HG02642 (cell line): ENCODE measurements at regions not wholly inside any gene's neighbourhood (a gene's known extent, or its start where the extent isn't known, plus 50 kb on each side); places are given as distances from the start of the nearest gene placed in this dataset.

Experiments used
- ATAC-seq: cut with Tn5 transposase; IDR thresholded peaks from one replicate; pipeline ENCODE4 v1.9.1; 2021; ENCODE audit warnings: mild to moderate bottlenecking; ENCODE audit not compliant: unreplicated experiment, poor library complexity

GRCh38 chr6:76719449-76719848 is 647.0 kb upstream of the IMPG1 start:
- no peak for ATAC-seq

DNA sequence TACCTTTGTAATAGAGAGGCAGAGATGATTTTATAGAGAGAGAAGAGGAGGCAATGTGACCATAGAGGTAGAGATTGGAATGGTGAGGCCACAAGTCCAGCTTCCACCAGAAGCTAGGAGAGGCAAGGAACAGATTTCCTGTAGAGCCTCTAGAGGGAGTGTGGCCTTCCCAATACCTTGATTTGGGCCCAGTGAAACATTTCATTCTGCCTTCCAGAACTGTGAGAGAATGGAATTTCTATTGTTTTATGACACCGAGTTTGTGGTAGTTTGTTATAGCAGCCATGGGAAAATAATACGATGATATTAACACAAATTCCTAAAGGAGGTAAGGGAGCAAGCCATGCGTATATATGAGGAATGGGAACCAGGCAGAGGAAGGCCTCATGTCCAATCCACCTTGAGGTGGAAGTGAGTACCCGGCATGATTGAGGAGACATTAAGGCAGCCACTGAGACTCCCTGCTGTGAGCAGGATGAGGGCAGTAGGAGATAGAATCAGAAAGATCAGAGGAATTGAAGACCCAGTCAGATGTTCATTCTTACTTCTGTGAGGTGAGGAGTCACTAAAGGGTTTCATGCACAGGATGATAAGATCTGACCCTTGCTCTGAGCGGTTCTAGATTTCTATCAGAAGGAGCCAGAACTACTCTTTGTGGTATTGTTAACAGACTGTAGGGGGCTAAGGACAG is 636.3 kb upstream of the IMPG1 start:
- no peak for ATAC-seq

DNA sequence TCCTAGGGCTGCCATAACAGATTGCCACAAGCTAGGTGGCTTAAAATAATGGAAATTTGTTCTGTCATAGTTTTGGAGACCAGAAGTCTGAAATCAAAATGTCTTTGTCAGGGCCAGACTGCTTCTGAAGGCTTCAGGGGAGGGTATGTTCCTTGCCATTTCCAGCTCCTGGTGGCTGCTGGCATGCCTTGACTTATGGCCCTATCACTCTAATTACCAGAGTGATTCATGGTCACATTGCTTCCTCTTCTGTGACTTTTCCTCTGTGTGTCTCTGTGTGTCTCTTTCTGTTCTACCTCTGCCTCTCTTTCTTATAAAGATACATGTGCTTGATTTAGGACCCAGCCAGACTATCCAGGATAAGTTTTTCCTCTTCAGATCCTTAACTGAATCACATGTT is 635.2 kb upstream of the IMPG1 start:
- ATAC-seq: no peak

GRCh38 chr6:76706631-76707030 is 634.2 kb upstream of the IMPG1 start:
- ATAC-seq: no peak

GRCh38 chr6:76706086-76706485 is 633.6 kb upstream of the IMPG1 start:
- no peak for ATAC-seq

- ATAC-seq: no peak
Observed at GRCh38 chr6:76703786-76704185, 631.3 kb upstream of the IMPG1 start.

DNA sequence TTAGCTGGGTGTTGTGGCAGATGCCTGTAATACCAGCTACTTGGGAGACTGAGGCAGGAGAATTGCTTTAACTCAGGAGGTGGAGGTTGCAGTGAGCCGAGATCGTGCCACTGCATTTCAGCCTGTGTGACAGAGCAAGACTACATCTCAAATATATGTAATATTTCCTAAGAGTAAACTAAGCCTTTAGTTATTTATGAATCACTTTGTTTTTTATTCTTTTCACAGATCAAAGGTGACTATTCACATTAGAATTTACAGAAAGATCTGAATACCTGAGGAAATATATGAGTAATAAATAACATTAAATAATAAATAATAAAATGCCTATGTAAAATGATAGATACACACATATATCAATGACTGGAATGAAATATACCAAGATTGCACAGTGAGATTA is 630.8 kb upstream of the IMPG1 start:
- ATAC-seq: no peak

- ATAC-seq: no peak
Observed at GRCh38 chr6:76702187-76702586, 629.7 kb upstream of the IMPG1 start.

GRCh38 chr6:76701610-76702009 is 629.1 kb upstream of the IMPG1 start:
- ATAC-seq: no peak

GRCh38 chr6:76697585-76697984 is 625.1 kb upstream of the IMPG1 start:
- ATAC-seq: no peak

DNA sequence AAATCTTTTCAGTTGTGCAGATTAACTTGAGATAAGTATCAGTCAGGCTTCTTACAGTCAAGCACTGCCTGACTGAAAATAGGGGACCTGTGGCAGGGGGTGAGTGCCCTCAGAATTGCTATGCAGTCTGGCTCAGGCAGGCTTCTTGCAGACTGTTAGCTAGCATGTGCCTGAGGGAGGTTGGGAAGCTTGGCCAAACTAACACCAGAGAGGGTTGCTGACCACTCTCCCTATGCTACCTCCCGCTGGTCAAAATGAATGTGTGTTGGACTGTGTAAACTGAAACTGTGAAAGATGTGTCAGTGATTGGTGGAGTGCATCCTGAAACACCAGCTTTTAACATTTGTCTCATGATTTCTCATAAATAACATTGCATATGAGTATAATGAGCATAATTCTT is 622.3 kb upstream of the IMPG1 start:
- ATAC-seq: no peak

- no peak for ATAC-seq
Observed at GRCh38 chr6:76684875-76685274, 612.4 kb upstream of the IMPG1 start.

DNA sequence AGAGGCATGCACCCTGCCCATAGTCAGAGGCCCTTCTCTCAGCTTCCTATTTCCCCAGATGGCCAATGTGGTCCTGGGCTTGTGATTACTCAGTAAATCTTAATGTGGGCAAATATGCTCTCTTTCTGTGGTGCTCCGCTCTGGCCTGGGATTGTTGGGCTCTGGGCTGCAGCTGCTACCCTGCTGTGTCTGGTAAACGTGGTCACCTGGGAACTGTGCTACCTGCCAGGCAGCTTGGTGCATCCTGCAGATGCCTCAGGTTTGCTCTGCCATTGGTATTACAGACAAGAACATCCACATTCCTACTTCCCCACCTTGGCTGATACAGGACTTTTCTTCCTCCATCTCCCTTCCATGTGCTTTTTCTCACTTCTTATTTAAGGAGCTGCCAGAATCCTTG is 611.5 kb upstream of the IMPG1 start:
- no peak for ATAC-seq

DNA sequence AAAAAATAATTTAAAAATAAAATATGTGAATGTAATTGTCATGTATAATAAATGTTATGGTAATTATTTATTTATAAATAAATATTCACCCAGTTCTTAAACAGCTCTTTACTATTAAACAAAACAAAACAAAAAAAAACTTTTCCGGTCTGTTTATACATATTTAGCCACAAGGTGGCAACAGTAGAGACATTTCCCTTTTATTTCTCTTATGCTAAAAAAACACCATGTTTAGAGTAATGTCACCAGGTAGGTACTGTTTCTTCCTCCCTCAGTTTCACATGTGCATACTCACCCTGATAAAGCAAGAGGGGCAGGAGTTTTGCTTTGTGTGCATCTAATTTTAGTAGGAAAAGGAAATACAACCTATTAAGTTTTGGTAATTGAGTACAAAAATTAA is 610.4 kb upstream of the IMPG1 start:
- no peak for ATAC-seq

GRCh38 chr6:76681781-76682180 is 609.3 kb upstream of the IMPG1 start:
- ATAC-seq: no peak

DNA sequence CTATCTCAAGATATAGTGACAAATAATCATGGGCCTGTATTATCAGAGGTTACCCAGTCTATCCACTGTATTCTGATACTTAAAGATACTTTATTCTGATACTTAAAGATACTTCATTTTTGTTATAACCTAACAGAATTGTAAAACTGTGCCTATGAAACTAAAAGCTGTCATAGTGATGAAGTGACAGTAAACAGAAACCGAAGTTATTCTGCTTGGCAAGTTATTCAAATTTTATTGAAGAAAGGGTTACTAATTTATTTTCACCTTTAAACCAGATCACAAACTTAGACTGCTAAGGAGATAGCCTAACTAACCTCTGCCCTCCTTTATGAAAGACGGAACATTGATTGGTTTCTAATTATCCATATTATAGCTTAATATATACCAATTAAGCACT is 604.6 kb upstream of the IMPG1 start:
- no peak for ATAC-seq

DNA sequence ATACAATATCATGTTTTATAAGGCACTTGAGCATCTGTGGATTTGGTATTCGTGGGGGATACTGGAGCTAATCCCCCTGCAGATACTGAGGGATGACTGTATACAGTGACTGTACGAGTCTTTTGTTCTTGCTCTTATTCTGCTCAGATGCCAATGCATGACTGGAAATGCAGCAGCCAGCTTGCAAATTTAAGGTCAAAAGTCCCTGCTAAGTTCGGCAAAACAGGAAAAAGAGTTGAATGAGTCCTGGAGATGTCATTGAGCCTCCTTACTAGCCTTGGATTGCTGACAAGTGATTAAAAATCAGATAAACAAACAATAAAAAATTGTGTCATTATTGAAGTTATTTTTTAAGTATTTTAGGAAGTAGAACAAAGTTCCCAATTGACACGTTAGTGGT is 599.3 kb upstream of the IMPG1 start:
- ATAC-seq: no peak

DNA sequence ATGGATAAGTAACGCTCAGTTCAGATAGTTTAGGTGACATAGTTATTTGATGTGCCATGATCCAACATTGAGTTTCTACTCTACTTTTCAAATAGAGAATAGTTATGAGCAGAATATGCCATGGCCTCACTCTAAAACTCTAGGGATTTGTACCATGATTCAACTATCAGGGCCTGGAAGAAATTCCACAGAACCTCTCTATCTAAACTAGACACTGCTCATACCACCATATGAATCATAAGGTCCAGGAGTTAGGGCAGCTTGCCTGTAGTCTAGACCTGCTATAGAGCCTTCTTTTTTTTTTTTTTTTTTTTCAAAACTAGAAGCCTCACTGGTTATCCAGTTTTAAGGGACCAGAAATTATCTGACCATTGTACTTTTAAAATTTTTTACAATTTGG is 571.8 kb upstream of the IMPG1 start:
- ATAC-seq: no peak

GRCh38 chr6:76639941-76640340 is 567.5 kb upstream of the IMPG1 start:
- ATAC-seq: no peak

- ATAC-seq: no peak
Observed at GRCh38 chr6:76634695-76635094, 562.2 kb upstream of the IMPG1 start.

GRCh38 chr6:76633259-76633658 is 560.8 kb upstream of the IMPG1 start:
- no peak for ATAC-seq

GRCh38 chr6:76631622-76632021 is 559.2 kb upstream of the IMPG1 start:
- ATAC-seq: no peak

DNA sequence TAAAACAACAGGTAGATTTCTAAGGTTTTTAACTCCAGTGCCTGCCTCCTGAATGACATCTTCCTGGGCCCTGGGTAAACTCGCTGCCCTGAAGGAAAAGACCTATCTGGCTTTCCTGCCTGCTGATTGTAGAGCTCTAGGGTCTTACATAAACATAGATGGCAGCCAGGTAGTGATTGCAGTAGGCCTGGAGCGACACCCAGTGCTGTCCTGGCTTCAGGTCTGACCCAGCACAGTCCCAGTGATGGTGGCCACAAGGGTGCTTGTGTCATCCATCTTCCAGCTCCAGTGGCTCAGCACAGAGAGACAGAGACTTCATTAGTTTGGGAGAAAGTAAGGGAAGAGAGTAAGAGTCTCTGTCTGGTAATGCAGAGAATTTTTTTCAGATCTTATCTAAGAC is 542.9 kb upstream of the IMPG1 start:
- no peak for ATAC-seq
